Renal cortical epithelial cell (primary cell): ENCODE measurements at regions not wholly inside any gene's neighbourhood (a gene's known extent, or its start where the extent isn't known, plus 50 kb on each side); places are given as distances from the start of the nearest gene placed in this dataset.

Source experiments
- DNase-seq: peaks from one replicate; pipeline ENCODE4 v3.0.0-alpha.2; 2011; ENCODE audit warnings: low read depth

DNA sequence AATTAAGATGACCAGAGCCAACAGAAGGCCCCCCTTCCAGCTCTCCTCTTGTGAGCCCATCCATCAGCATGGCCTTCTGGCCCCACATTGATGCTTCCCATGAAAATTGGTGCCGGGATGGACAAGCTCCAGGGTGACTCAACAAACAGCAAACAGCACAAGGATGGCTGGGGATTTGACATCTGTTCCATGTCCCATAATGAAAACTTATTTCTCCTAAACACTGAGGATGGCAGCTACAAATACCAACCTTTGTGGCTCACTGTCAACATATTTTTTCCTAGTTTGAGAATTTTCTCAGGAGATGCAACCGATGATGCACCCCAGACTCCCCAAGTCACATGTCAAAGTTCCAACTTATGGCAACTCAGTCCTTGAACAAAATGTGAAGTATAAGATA, 169.6 kb upstream of the SIX2 start:
- peak; percentile 25 for DNase-seq

DNA sequence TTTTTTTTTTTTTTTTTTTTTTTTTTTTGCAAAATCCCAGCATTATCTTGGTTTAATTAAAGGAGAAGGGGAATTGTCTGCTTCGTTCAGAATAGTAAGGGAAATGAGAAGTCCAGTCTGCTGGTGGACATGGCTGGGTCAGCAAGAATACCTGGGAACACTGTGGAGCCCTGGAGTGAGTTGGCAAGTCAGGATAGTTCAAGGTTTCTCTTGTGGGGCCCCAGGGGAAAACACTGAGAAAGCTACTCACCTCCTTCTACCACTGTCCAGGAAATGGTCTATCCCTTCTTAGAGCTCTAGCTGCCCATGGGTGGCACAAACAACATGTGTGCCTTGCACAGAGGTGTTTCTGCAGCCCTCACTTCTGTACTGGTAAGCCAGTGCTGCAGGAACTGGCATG, 169.1 kb upstream of the SIX2 start:
- DNase-seq = peak; percentile 28

DNA sequence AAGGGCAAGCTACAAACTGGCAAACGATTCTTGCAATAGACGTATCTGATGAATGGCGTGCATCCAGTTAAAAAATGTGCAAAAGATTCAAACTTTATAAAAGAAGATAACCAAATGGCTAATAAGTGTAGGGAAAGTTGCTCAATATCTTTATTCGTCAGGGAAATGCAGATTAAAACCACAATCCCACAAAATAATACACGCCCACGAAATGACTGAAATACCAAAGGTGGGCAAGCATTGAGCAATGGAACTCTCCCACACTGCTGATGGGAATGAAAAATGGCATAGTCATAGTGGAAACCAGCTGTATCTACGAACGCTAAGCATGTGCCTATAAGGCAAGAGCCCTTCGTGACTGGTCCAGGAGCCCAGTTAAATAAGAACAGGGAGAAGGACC, 168.6 kb upstream of the SIX2 start:
- DNase-seq = peak; percentile 97

DNA sequence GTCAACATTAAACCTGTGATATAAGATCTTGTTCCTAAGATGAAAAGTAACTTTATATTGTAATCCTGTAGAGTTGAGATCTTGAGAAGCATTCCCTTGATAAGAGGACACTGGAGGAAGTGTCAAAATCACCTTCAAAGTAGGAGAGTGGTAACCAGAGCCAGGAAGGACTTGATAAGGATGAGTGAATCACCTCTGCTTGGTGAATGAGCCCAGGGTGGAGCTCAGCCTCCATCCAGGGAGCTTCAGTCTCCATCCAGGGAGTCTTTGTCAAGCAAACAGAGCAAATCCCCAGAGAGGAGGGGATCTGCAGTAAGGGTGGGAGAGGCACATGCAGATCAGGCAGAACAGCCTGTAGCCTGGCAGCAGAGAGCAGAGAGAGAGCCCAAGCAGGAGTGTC, 167.1 kb upstream of the SIX2 start:
- no peak for DNase-seq

DNA sequence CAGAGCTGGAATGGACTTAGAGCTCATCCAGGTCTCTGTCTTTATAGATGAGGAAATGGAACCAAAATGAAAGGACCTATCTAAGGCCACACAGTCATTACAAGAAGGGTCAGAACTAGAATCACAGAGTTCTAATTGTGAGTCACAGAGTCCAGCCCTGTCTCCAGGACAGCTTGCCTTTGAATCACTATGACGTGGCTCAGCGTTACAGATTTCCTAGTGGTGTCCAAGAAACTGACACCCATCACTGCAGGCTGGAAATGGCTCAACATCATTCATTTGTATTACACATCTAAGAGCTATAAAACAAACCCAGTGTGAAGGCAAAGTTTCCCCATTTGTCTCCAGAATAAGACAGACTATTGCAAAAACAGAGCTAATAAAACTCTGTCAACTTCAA, 164.3 kb upstream of the SIX2 start:
- peak; percentile 95 for DNase-seq

DNA sequence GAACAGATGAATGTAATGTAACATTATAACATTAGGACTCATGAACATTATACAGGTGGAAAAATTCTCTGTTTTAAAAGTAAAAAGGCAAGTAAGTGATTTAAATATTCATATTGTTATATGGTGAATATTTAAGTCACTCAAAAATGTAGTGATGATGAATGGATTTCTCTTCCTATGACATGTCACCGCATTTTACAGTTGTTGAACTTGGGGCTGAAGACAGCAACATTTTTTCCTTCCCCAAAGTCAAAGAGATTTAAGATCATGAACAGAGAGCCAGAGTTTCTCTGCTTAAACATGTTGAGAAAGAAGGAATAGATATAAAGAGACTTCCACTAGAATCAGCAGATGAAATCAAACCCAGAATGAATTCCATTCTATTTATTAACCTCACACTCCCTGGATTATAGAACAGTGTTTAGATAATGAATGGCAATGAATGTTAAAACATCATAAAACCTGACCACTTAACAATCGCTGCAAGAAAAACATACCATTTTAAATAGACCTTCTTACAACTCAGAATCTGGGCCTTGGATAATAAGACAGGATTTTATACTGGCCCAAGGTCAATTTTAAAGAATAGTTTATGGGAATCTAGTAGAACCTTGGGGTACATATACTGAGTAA, 163.6 kb upstream of the SIX2 start:
- DNase-seq = no peak

DNA sequence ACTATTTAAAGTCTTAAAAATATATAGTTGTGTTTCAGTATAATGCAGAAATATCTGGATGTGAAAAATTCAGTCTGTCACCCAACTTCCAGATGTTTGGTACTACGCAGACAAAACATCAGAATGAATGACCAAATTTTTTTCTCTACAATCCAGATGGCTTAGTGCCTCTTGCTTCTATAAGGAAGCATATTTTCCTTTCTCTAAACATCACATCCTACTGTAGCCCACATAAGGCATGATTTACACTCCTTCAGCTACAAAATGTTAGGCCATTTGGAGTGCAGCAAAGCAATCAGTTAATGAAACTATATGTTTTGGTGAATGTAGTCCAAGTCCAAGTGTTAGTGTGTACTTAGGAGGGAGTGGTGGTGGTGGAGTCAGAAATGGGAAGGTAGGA, 162.9 kb upstream of the SIX2 start:
- no peak for DNase-seq

DNA sequence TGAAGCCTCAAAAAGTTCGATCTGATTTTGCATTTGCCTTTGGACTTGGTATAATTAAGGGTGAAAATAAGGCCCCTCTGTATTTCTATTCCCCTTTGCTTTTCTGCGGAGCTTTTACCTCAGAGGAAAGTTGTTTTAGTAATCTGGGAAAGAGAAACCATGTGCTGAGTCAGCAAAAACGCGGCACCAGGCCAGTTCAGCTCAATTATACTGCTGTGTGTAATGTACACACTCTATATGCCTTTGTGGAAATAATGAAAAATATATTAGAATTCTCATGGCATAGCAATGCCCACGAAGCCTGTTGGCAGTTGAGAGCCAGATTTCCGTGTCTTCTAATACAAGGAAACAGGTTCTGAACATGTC, 161.9 kb upstream of the SIX2 start:
- no peak for DNase-seq

DNA sequence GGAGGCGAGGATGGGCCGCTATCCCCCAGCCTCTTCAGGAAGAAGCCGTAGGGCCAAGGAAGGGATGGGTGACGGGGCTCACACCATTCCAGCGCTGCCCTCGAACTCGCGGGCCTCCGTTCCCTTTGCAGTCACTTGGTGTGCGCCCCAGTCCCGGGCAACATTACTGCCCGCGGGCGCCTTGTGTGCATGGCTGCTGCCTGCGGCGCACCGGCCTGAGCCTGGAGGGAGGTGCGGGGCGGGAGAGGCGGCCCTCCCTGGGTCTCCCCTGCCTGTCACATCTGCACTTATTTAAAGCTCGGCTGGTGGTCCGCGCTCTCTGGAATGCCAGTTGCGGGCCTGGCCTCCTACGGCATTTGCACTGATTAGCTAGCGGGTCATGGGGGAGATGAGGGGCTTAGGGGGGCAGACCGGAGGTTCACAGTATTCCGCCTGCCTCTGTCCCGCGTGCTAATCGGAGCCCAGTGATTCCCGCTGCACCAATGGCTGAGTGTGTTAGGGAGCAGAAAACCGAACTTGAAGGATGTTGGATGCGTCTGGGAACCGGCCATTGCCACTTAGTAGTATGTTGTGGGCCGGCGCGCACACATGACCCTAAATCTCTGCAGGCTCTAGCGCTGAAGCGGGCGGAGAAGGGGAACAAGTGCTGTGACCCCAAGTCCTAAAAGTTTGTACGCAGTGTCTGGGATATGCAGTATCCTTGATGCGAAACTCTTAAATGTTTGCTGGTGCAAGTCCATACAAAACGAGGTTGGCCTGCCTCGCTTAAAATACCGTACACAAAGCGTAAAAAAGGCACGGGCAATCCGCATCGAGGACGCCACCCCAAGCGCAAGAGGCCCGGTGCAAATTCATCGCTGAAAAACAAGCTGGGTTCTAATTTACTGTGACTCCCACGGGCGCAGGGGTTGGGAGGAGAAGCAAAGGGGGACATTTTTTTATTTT, 161.2 kb upstream of the SIX2 start:
- DNase-seq = no peak

DNA sequence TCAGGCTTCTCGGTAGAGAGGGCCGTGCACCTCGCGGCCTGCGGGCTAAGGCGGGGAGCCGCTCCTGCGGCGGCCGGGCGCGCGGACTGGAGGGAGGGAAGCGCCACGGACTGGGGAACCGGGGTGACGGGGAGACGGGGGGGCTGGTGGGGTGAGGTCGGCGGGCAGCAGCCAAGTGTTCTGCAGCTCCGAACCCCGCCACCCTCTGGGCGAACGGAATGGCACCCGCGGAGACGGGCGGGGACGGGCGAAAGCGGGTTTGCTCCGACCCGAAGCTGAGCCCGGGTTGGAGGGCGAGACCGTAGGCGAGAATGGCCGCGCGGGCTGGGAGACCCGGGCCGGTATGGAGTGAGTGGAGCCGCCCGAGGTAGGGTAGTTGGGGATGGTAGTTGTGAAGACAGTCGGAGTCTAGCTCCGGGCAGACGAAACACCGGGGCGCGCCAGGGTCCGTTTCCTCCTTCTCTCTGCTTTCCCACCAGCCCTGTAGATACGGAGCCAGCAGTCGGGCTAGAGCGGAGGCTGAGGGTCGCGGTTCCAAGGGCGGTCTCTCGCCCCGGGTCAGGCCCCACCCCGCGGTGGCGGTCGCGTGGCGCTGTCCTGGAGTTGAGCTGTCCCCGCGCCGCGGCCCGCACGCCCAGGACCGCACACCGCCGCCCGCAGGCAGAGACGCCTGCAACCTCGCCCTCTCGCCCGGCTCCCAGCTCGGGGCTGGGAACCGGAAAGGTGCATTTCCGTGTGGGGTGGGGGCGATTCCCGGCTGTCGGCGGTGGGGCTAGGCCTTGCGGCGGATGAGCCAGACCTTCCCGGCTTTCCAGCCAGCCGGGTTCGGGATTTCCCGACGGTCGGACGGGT, 160.3 kb upstream of the SIX2 start:
- no peak for DNase-seq

DNA sequence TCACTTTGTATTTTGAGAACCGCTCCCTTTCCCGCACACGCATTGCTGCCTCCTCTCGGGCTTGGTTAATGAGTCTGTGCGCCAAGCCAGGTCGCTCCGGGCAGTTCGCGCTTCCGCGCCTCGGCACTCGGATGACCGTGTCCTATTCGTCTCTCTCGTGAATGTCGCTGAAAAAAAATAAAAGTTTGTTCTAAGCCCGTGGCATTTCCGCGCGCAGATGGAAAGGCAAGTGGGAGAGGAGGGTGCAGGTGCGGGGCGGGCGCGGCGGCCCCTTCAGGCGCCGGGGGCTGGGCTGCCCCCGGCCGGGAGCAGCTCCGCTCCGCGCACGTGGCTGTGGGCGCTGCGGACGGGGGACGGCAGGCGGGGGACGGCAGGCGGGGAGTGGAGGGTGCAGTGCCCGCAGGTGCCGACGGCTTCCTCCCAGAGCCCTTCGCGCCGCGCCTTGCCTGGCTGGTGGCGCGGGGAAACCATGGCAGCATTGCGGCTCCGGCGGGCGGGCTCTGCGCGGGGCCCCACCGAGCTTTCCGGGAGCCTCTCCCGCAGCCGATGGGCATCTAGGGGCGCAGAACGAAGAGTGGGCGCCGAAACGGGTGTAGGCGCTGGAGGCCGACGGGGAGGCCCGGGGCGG, 159.6 kb upstream of the SIX2 start:
- DNase-seq = no peak

DNA sequence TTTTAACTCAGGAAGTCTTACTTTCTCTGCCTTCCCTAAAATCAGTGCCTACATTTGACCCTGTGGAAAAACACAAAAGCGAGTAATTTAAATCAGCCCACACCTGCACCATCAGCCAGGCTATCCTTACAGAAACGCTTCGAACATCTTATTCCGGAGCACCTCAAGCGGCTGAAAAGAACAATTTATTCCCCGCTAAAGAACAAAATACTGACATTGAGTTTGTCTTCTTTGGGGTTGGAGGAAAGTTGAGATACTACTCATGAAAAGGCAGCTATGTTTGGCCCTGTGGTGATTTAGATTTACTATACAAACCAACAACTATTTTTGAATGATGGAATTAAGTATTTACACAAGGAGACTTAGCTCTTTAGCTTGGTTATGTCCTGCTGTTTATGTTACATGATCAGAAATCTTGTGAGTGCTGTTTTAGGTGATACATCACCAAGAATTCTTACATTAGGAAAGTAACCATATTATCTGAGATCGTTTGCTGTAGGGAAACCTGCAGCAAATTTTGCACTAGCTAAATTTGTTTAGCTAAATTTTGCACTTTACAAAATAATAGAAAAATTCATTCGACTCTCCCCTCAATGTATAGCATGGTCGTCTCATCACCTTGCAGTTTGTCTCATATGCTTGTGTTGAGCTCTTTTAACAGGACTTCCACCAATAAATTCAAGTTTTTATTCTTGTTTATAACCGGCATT, 158.8 kb upstream of the SIX2 start:
- no peak for DNase-seq

DNA sequence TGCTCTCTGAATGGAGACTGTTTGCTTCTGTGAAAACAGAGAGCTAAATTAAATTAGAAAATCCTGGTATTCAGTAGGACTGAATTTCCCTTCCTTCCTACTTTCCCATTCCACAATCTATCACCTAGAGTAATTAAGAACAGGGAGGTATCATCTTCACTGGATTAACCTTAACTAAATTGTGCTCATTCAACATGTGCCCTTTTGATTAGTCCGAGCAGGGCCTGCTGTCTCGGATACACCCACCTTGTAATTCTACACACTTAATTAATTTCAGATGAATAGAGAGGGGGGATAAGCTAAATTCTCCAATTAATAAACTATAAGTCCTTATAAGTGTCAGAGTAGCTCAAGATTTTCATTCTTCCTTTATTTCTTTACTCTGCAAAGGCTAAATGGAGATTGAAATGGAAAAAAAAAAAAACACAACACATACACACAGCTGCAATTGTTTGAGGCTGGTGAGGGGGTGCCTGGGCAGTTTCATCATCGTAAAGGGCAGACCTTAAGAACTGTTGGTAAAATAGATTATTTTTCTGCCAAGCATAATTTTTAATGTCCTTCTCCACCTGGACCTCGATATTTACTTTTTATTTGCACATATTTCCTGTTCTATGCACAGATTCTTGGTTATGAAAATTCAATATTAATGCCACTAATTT, 157.1 kb upstream of the SIX2 start:
- DNase-seq = no peak

DNA sequence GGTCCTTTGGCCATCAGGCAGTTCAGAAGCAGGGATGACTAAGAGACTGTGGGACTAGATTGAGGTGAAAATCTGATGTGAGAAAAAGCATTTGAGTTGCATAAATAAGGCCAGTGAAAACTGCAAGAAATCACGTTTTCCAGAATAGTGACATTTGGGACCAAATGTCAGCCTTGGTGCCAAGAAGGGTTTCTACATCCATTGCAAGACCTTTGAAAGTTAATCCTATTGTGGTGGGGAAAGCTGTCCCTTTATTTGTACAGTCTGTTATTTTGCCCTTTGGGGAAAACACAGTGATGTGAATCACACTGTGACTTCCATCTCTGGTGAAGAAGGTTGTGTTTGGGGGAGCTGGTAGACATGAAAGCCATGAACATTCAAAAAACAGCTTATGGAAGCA, 153.5 kb upstream of the SIX2 start:
- no peak for DNase-seq

DNA sequence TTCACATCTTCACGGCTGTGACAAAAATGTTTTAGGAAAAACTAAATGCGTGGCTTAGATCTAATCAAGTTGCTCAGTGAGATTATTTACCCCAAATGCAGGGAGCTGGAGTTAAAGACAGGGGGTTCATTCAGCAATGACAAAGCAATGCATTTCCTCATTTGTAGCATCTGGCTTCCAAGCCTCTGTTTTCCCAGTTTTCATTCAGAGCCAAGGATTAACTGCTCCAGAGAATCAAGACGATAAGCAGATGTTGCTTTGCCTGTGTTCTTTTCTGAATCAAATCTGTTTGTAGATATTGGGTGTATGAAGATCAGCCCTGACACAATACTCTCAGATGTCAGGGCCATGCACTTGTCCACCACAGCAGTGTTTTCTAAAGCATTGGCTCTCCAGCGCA, 147.4 kb upstream of the SIX2 start:
- no peak for DNase-seq

DNA sequence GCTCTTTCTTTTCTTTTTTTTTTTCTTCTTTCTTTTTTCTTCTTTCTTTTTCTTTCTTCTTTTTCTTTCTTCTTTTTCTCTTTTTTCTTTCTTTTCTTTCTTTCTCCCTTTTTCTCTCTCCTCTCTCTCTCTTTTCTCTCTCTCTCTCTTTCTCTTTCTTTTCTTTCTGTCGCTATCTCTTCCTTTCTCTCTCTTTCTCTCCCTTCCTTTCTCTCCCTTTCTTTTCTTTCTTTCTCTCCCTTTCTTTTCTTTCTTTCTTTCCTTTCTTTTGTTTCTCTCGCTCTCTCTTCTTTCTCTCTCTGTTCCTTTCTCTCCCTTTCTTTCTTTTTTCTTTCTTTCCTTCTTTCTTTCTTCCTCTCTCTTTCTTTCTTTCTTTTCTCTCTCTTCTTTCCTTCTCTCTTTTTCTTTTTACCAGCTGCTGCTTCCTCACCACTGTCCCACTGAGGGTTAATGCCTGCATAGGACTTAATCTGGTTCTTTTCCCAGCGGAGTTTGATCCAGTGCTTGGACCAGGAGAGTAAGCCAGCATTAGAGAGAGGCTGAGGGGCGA, 145.4 kb upstream of the SIX2 start:
- no peak for DNase-seq

DNA sequence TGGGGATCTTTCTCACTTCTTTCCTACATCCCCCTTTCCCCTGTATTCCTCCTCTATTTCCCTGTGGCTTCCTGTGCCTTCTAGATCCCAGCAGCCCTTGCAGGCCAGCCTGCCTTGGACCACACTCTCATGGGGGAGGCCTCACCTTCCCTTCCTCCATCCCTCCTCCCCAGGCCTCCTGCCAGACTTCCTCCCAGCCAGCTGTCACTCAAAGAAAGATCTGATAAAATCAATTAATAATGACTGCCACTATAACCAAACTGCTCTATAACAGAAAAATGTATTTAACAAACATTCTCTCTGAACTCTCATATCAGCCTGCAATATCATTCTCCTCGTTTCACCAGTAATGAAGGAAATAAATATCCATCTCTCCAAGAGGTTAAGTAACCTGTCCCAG, 144.9 kb upstream of the SIX2 start:
- DNase-seq = no peak

DNA sequence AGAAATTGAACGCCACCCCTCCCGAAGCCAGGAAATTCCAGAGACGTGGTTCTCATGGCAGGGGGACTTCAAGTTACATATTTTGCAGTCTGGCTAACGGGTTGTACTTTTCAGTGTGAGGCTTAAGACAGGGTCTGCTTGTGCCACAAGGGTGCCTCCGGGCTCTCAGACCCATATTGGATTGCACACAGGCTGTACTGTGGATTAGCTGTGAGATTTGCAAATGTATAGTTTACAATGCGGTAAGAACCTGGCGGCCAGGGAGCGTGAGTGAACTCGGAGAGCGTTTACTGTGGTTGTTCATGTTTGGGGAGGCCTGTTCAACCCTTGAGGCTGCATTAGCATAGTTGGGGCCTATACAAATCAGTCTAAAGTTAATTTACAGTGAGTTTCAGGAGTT, 143.9 kb upstream of the SIX2 start:
- no peak for DNase-seq

DNA sequence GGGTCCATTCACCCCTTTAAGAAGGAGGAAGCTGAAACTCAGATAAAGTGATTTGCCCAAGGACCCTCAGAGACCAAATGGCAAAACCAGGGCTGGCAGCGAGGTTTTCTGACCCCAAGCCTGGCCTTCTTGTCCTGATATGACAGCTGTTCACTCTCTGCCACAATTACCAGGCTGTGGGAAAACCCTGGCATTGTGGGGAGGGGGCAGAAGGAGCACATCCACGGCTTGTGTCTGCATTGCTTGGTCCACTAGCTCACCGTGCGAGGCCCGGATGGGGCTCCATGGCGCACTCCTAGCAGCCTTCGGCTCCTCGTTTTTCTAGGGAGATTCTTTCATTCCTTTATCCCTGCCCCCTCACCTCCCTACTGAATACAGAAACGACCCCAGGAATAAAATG, 143.4 kb upstream of the SIX2 start:
- no peak for DNase-seq

DNA sequence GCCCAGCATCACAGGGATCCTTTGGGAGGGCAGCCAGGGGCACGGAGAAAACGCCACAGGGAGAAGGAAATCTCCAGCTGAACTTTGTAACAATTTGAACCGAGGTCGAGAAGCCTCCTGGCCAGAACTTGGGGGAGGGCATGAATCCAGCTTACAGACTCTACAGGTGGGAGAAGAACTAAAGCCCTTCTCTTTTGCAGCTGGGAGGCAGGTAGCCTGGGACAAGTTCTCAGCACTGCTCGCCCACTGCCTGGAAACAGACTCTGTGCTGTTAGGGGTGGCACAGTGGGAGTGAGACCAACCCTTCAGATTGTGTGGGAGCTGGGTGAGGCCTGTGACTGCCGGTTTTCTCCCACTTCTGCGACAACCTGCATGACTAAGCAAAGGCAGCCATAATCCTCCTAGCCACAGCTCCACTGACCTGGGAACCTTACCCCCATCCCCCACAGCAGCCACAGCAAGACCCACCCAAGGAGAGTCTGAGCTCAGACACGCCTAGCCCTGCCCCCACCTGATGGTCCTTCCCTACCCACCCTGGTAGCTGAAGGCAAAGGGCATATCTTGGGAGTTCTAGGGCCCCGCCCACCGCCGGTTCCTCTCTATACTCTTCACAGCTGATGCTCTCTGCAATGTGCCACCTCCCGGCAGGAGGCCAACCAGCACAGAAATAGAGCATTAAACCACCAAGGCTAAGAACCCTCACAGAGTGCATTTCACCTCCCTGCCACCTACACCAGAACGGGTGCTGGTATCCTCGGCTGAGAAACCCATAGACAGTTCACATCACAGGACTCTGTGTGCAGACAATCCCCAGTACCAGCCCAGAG, 136.0 kb upstream of the SIX2 start:
- DNase-seq = no peak
